ENCODE measurements at regions not wholly inside any gene's neighbourhood (a gene's known extent, or its start where the extent isn't known, plus 50 kb on each side); places are given as distances from the start of the nearest gene placed in this dataset.

DNA sequence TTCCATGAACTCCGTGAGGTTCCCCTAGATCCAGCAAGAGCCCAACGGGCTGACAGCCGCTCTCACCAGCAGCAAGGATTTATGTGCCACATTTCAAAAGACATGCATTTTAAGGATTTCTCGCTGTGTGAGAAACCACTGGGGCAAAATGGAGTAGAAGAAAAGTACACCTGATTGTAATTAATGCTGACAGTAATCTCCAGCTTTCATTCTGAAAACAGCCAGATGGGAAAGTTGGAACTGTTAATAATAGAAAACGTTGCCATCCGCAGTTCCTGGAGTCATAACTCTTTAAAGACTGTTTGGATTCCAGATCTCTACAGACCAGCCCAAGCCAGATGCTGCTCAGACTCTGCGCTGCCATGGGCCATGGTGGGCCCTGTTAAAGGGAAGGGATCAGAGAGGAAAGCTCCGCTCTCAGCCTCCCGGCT is 216.9 kb upstream of the GLI3 start:
- Mint-ChIP-seq H3K9me3 (no peaks in the 10 kb centered on the region), H3K36me3 (ENCODE audit: low read depth) (no peaks in the 10 kb centered on the region), H3K4me3 (no peak overlapping the region), H3K27me3 (ENCODE audit: low read depth) (no peaks in the 10 kb centered on the region), H3K27ac (ENCODE audit: unreplicated experiment) (no peak overlapping the region), H3K4me1 (peaks cover 15% of the 10 kb centered on the region)
- no peak for DNase-seq (ENCODE audit: low read depth, low spot score)
- TF ChIP-seq, protein P1, sequence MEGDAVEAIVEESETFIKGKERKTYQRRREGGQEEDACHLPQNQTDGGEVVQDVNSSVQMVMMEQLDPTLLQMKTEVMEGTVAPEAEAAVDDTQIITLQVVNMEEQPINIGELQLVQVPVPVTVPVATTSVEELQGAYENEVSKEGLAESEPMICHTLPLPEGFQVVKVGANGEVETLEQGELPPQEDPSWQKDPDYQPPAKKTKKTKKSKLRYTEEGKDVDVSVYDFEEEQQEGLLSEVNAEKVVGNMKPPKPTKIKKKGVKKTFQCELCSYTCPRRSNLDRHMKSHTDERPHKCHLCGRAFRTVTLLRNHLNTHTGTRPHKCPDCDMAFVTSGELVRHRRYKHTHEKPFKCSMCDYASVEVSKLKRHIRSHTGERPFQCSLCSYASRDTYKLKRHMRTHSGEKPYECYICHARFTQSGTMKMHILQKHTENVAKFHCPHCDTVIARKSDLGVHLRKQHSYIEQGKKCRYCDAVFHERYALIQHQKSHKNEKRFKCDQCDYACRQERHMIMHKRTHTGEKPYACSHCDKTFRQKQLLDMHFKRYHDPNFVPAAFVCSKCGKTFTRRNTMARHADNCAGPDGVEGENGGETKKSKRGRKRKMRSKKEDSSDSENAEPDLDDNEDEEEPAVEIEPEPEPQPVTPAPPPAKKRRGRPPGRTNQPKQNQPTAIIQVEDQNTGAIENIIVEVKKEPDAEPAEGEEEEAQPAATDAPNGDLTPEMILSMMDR (conservative IDR thresholded peaks at IDR 0.05) = no peak

DNA sequence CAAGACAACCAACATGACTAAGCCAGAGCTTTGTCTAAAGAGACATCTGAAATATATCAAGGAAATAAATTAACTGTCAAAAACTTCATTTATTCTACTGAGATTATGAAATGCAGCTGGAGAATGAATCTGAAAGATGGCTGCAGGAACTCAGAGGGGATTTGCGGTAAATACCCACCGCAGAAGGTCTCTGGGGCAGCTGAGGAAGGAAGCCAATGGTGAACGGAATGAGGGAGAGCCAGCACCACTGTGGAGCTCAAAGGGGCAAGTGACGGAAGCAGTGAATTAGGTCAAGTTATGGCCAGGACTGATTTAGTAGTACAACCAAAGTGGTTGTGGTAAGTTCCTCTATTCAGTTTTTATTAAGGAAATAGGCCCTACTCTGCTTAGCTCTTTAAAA is 215.3 kb upstream of the GLI3 start:
- Mint-ChIP-seq H3K36me3 (ENCODE audit: low read depth) (no peaks in the 10 kb centered on the region), H3K27me3 (ENCODE audit: low read depth) (no peaks in the 10 kb centered on the region), H3K4me3 (no peak overlapping the region), H3K27ac (ENCODE audit: unreplicated experiment) (no peak overlapping the region), H3K4me1 (peaks cover 10% of the 10 kb centered on the region), H3K9me3 (no peaks in the 10 kb centered on the region)
- TF ChIP-seq, protein P1 (conservative IDR thresholded peaks at IDR 0.05) = no peak
- DNase-seq (ENCODE audit: low read depth, low spot score) = no peak

DNA sequence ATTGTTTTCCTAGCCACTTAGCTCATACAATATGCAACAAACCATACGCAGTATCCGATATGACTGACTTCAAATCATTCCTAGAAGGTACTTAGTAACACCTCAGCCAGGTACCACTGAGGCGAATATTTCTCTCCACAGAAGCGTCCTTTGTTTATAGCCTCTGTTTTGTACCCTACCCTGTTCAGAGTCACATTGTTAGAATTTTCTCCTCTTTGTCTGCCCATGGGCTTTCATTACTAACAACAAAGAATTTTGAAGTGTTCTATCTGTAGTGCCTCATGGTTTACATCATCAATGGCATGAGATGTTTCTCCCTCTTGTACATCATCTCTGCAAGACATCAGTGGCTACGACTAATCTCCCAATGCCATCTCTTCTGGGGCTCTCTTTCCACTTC is 212.4 kb upstream of the GLI3 start:
- TF ChIP-seq, protein P1 (conservative IDR thresholded peaks at IDR 0.05) = no peak
- Mint-ChIP-seq H3K4me3 (no peak overlapping the region), H3K4me1 (no peaks in the 10 kb centered on the region), H3K9me3 (peaks cover 10% of the 10 kb centered on the region), H3K36me3 (ENCODE audit: low read depth) (peaks cover 6% of the 10 kb centered on the region), H3K27me3 (ENCODE audit: low read depth) (no peaks in the 10 kb centered on the region), H3K27ac (ENCODE audit: unreplicated experiment) (no peak overlapping the region)
- no peak for DNase-seq (ENCODE audit: low read depth, low spot score)

DNA sequence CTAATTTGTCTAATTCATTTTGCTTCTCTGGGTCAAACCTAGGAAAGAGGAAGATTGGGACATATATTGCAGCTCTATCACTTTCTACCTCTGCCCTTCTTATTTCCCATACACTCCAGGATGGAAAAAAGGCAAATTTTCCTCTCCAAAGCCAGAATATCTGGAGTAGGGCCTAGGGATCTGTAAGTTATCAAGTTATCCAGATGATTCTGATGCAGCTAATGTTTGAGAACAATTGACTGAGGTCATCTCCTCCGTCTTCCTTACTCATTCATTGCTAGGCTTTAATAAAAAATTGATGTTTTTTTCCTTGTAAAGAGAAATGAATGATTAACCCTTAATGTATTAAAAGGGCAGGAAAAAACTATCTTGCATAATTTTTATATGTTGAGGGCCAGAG is 211.9 kb upstream of the GLI3 start:
- Mint-ChIP-seq H3K36me3 (ENCODE audit: low read depth) (peaks cover 6% of the 10 kb centered on the region), H3K27ac (ENCODE audit: unreplicated experiment) (no peak overlapping the region)
- TF ChIP-seq, protein P1 (conservative IDR thresholded peaks at IDR 0.05) = no peak

DNA sequence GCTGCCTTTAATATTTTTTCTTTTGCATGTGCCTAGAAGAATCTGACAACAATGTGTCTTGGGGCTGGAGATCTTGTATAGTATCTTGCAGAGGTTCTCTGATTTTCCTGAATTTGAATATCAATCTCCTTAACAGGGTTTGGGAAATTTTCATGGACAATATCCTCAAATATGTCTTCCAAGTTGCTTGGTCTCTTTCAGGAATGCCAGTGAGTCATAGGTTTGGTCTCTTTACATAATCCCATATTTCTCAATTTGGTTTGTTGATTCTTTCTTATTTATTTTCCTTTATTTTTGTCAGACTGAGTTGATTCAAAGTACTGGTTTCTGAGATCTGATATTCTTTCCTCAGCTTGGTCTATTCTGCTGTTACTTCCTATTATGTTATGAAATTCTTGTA is 208.7 kb upstream of the GLI3 start:
- no peak overlapping the region for H3K4me3 Mint-ChIP-seq
- TF ChIP-seq, protein P1 (conservative IDR thresholded peaks at IDR 0.05) = no peak
- no peaks in the 10 kb centered on the region for H3K27me3 Mint-ChIP-seq (ENCODE audit: low read depth)
- no peaks in the 10 kb centered on the region for H3K4me1 Mint-ChIP-seq
- DNase-seq (ENCODE audit: low read depth, low spot score) = no peak
- H3K9me3 Mint-ChIP-seq = peaks cover 15% of the 10 kb centered on the region
- no peak overlapping the region for H3K27ac Mint-ChIP-seq (ENCODE audit: unreplicated experiment)
- H3K36me3 Mint-ChIP-seq (ENCODE audit: low read depth) = peaks cover 8% of the 10 kb centered on the region

More for the DNA sequence above, 211.9 kb upstream of the GLI3 start:
- Mint-ChIP-seq H3K4me1 (no peaks in the 10 kb centered on the region), H3K9me3 (peaks cover 12% of the 10 kb centered on the region), H3K27me3 (ENCODE audit: low read depth) (no peaks in the 10 kb centered on the region), H3K4me3 (no peak overlapping the region)
- DNase-seq (ENCODE audit: low read depth, low spot score) = no peak

DNA sequence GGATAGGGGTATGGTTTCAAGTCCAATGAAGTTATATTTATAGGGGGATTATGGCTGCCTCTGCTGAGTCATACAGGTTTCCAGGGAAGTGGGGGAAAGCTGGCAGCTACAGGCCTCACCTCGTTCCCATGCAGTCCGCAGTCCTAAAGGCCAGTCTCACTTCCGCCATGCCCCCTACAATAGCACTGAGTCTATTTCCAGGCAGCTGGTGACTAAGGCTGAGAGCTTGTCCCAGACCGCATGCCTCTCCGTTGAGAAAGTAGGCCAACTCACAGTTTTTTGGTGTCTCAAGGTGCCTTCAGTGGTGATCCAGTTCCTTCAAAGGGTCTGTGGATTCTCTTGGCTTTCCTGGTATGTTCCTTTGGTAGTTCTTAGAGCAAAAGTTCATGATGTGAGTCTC is 203.9 kb upstream of the GLI3 start:
- Mint-ChIP-seq H3K4me1 (no peaks in the 10 kb centered on the region), H3K27me3 (ENCODE audit: low read depth) (no peaks in the 10 kb centered on the region), H3K36me3 (ENCODE audit: low read depth) (peaks cover 7% of the 10 kb centered on the region), H3K27ac (ENCODE audit: unreplicated experiment) (no peak overlapping the region), H3K9me3 (peaks cover 33% of the 10 kb centered on the region), H3K4me3 (no peak overlapping the region)
- no peak for DNase-seq (ENCODE audit: low read depth, low spot score)
- TF ChIP-seq, protein P1 (conservative IDR thresholded peaks at IDR 0.05) = no peak
